Ovary (tissue), 3 donors: ENCODE measurements at regions not wholly inside any gene's neighbourhood (a gene's known extent, or its start where the extent isn't known, plus 50 kb on each side); places are given as distances from the start of the nearest gene placed in this dataset.

ENCODE experiments used
- CTCF ChIP-seq, 3 donors: fragments of 450-650 bp in 2 of 3; fragments of 200-600 bp in 1 of 3; IDR thresholded peaks; one replicate each; pipeline versions ENCODE4 v1.5.1 to v1.8.0; 2016 to 2022; ENCODE audit warnings: antibody characterized with exemption in 3 of 3, mild to moderate bottlenecking in 1 of 3
- EP300 ChIP-seq: sonication (generic); formaldehyde crosslinking; IDR thresholded peaks from one replicate; pipeline ENCODE4 v1.6.1; 2017; ENCODE audit warnings: antibody characterized with exemption
- POLR2A ChIP-seq: fragments of 450-650 bp; IDR thresholded peaks from one replicate; pipeline ENCODE4 v1.6.1; 2017; ENCODE audit warnings: antibody characterized with exemption, mild to moderate bottlenecking, moderate library complexity
- donor health status: DM: no; HTN: no; CAD: no.

GRCh38 chr6:56750686-56751085 is 108.0 kb upstream of the DST start:
- TF ChIP-seq CTCF (IDR thresholded peaks at IDR 0.05) (no peak), POLR2A (no peak), EP300 (no peak)
